Type B pancreatic cell (in vitro differentiated cells): ENCODE measurements at regions not wholly inside any gene's neighbourhood (a gene's known extent, or its start where the extent isn't known, plus 50 kb on each side); places are given as distances from the start of the nearest gene placed in this dataset.

Experiments
- DNase-seq: peaks from one replicate; pipeline ENCODE4 v3.0.0; 2021; ENCODE audit warnings: mixed read lengths; ENCODE audit not compliant: unreplicated experiment; ENCODE audit errors: extremely low spot score
- H3K27ac Mint-ChIP-seq: 2 replicates; pipeline ENCODE4 v1.8.0; 2021; ENCODE audit warnings: mild to moderate bottlenecking, mixed read lengths
- H3K27me3 Mint-ChIP-seq: 2 replicates; pipeline ENCODE4 v1.8.0; 2021; ENCODE audit warnings: mixed read lengths
- H3K36me3 Mint-ChIP-seq: 2 replicates; pipeline ENCODE4 v1.8.0; 2021; ENCODE audit warnings: mixed read lengths
- H3K4me1 Mint-ChIP-seq: one replicate; pipeline ENCODE4 v1.8.0; 2021; ENCODE audit warnings: mixed read lengths; ENCODE audit not compliant: unreplicated experiment
- H3K4me3 Mint-ChIP-seq: 2 replicates; pipeline ENCODE4 v1.8.0; 2021; ENCODE audit warnings: mild to moderate bottlenecking, mixed read lengths
- H3K9me3 Mint-ChIP-seq: 2 replicates; pipeline ENCODE4 v1.8.0; 2021; ENCODE audit warnings: mixed read lengths
- TF ChIP-seq, protein P1 (sequence below): fragments of 200-600 bp; sonication (generic); conservative IDR thresholded peaks from 2 replicates; pipeline ENCODE4 v1.5.0; 2021; ENCODE audit warnings: antibody characterized with exemption, mild to moderate bottlenecking

DNA sequence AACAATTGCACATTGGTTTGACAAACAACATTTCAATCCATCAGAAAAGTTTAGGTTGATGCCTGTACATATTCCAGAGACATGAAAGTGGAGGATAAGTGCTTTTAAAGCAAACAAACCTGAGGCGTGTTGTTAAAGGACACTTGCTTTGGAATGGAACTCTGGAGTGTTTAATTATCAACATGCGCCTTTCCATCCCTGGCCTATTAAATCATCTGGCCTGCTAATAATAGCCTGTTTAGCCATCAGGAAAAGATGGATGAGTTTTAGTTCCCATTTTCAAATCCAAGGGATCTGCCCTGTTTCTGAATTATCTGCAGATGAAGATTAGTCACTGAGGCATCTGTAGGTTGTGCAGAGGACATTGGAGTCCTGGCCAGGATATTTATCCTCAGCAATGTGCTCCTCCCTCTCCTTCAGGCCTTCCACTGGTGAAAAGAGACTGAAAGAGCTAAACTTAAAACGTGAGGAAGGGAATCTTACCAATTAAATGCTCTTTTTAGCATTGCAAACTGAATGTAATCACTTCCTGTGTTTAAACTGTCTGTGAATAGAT is 388.9 kb downstream of the PPARGC1A start:
- no peak overlapping the region for H3K27ac Mint-ChIP-seq
- no peaks in the 10 kb centered on the region for H3K36me3 Mint-ChIP-seq

DNA sequence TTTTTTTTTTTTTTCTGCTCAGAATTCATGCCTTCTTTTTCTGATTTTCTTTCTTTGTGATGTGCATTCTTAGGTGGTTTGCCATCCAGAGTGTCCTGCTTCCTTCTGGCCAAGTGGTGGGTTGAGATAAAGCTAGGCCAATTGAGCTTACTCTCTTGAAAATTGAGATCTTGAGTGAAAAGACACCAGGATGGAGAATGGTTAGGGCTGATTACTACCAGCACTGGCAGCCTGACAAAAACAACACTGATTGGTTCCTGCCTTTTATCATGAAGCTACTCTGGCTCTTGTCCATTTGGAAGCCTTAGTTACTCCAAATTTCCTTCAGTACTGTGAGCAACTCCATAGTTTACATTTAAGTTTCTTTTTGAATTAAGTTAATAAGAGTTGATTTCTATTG is 404.0 kb downstream of the PPARGC1A start:
- H3K4me1 Mint-ChIP-seq = no peaks in the 10 kb centered on the region
- no peaks in the 10 kb centered on the region for H3K9me3 Mint-ChIP-seq
- TF ChIP-seq, protein P1, sequence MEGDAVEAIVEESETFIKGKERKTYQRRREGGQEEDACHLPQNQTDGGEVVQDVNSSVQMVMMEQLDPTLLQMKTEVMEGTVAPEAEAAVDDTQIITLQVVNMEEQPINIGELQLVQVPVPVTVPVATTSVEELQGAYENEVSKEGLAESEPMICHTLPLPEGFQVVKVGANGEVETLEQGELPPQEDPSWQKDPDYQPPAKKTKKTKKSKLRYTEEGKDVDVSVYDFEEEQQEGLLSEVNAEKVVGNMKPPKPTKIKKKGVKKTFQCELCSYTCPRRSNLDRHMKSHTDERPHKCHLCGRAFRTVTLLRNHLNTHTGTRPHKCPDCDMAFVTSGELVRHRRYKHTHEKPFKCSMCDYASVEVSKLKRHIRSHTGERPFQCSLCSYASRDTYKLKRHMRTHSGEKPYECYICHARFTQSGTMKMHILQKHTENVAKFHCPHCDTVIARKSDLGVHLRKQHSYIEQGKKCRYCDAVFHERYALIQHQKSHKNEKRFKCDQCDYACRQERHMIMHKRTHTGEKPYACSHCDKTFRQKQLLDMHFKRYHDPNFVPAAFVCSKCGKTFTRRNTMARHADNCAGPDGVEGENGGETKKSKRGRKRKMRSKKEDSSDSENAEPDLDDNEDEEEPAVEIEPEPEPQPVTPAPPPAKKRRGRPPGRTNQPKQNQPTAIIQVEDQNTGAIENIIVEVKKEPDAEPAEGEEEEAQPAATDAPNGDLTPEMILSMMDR = no peak
- no peaks in the 10 kb centered on the region for H3K36me3 Mint-ChIP-seq
- no peak for DNase-seq
- H3K4me3 Mint-ChIP-seq = no peak overlapping the region
- no peak overlapping the region for H3K27ac Mint-ChIP-seq
- no peaks in the 10 kb centered on the region for H3K27me3 Mint-ChIP-seq

More for the DNA sequence above, 388.9 kb downstream of the PPARGC1A start:
- Mint-ChIP-seq H3K27me3 (peaks cover 3% of the 10 kb centered on the region), H3K9me3 (peaks cover 4% of the 10 kb centered on the region), H3K4me3 (no peak overlapping the region), H3K4me1 (peaks cover 11% of the 10 kb centered on the region)
- TF ChIP-seq, protein P1 = no peak
- no peak for DNase-seq

DNA sequence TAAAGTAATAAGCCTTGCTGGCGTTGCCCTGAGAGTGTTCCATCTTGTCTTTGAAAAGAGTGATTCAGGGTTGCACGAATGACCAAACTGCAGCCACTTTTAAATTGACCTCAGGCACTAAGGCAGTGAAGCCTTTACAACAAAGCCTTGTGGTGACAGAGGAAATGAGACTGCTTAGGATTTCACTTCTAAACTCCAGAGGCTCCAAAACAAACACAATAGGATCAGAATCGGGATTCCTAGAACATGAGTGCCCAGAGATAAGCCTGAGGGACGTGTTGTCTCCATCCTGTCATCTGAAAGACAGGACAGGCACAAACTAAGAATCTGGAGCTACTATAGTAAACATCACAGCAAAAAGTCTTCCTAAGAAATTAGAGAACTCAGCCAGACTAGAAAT is 405.2 kb downstream of the PPARGC1A start:
- TF ChIP-seq, protein P1 = no peak
- no peak overlapping the region for H3K27ac Mint-ChIP-seq
- H3K4me3 Mint-ChIP-seq = no peak overlapping the region
- no peak for DNase-seq
- no peaks in the 10 kb centered on the region for H3K4me1 Mint-ChIP-seq
- H3K27me3 Mint-ChIP-seq = no peaks in the 10 kb centered on the region
- no peaks in the 10 kb centered on the region for H3K9me3 Mint-ChIP-seq
- no peaks in the 10 kb centered on the region for H3K36me3 Mint-ChIP-seq

DNA sequence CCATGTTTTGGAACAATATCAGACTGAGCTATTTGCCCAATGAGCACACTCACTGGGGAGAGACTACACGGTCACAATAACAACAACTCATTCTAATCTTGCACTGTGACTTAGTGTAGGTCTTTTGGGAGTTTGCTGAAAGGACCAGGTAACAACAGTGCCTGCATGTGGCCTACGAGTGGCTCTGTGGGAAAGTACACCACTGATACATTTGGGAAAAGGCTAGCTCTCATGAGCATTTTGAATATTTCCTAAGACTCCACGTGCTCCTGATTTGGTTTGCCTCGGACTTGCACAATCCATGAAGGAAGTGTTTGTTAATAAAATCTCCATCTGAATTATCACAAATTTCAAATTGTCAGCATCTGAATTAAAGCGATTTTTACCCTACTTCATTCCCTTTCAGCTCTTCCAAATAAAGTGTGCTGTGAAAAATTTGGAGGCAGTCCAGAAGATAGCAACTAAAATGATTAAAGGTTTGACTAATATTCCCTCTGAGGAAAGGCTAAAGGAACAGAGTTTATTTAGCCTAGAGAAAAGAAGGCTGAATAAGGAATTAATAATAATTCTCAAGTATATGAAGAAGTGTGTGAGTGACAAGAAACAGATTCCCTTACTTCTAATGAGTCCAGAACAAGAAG is 406.4 kb downstream of the PPARGC1A start:
- no peak for DNase-seq
- no peak overlapping the region for H3K4me3 Mint-ChIP-seq
- H3K27me3 Mint-ChIP-seq = no peaks in the 10 kb centered on the region
- TF ChIP-seq, protein P1 = no peak
- no peaks in the 10 kb centered on the region for H3K9me3 Mint-ChIP-seq
- no peaks in the 10 kb centered on the region for H3K4me1 Mint-ChIP-seq
- no peak overlapping the region for H3K27ac Mint-ChIP-seq
- H3K36me3 Mint-ChIP-seq = no peaks in the 10 kb centered on the region

DNA sequence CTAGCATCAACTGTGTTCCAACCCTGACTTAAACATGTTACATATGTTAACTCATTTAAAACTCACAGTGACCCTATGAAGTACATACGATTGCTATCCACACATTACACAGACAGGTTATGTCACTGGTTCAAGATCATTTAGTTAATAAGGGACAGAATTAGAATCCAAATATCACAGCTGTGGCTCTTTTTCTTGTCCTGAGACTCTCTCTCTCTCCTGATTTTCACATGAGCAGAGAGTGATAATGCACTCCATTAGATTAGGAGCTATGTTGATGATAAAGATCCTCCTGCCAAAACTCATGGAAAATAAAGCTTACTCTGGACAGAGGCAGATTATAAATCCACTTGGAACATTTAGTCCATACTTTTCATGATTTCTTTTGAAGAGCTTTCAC is 408.3 kb downstream of the PPARGC1A start:
- H3K4me1 Mint-ChIP-seq = no peaks in the 10 kb centered on the region
- no peaks in the 10 kb centered on the region for H3K9me3 Mint-ChIP-seq
- no peak overlapping the region for H3K4me3 Mint-ChIP-seq
- TF ChIP-seq, protein P1 = no peak
- DNase-seq = no peak
- H3K36me3 Mint-ChIP-seq = no peaks in the 10 kb centered on the region
- H3K27me3 Mint-ChIP-seq = no peaks in the 10 kb centered on the region
- no peak overlapping the region for H3K27ac Mint-ChIP-seq
